Erythroblast (primary cell): ENCODE measurements at regions not wholly inside any gene's neighbourhood (a gene's known extent, or its start where the extent isn't known, plus 50 kb on each side); places are given as distances from the start of the nearest gene placed in this dataset.

Source experiments
- GATA1 ChIP-seq: IDR thresholded peaks from 2 replicates; pipeline ENCODE4 v1.6.1; 2011; ENCODE audit warnings: low read depth, mild to moderate bottlenecking, control low read depth, low read length, moderate library complexity
- POLR2A ChIP-seq: IDR thresholded peaks from 2 replicates; pipeline ENCODE4 v1.6.1; 2011; ENCODE audit warnings: mild to moderate bottlenecking, low read length

DNA sequence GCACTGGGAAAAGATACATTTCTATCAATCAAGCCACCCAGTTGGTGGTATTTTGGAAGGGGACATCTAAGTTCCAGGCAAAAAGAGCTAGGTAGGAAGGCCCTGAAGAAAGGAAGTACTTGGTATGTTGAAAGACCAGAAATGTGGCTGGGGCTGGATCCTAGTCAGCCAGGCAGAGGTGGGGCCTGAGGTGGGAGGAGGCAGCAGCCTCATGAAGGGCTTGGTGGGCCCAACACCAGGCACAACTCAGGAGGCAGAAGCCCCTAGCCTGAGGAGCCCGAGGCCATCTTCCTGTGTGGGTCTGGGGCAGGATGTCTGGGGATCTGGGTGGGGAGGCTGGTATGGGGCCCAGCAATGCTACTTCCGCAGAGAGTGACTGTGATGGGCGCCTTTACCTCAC lies 105.9 kb downstream of the SALL1 start:
- TF ChIP-seq POLR2A (no peak), GATA1 (no peak)
